Mesendoderm (in vitro differentiated cells): ENCODE measurements at regions not wholly inside any gene's neighbourhood (a gene's known extent, or its start where the extent isn't known, plus 50 kb on each side); places are given as distances from the start of the nearest gene placed in this dataset.

Experiments
- DNase-seq: peaks from one replicate; pipeline ENCODE4 v3.0.0; 2013
- H2AK5ac ChIP-seq: 2 replicates; pipeline ENCODE4 v1.6.1; 2013; ENCODE audit warnings: low read length, inconsistent platforms
- H2BK120ac ChIP-seq: 2 replicates; pipeline ENCODE4 v1.6.1; 2013; ENCODE audit warnings: low read depth, mild to moderate bottlenecking, low read length, moderate library complexity, mixed read lengths
- H2BK15ac ChIP-seq: replicated peaks from 2 replicates; pipeline ENCODE4 v1.6.1; 2013; ENCODE audit warnings: low read depth, mild to moderate bottlenecking, moderate library complexity
- H2BK5ac ChIP-seq: 2 replicates; pipeline ENCODE4 v1.6.1; 2013; ENCODE audit warnings: low read length, inconsistent platforms
- H3K18ac ChIP-seq: 2 replicates; pipeline ENCODE4 v1.6.1; 2013; ENCODE audit warnings: mild to moderate bottlenecking, low read length, mixed read lengths
- H3K23ac ChIP-seq: one replicate; pipeline ENCODE4 v1.6.1; 2013; ENCODE audit warnings: low read length
- H3K27ac ChIP-seq: 2 replicates; pipeline ENCODE4 v1.5.1; 2013; ENCODE audit warnings: low read depth, mild to moderate bottlenecking, inconsistent platforms, low read length, moderate library complexity
- H3K27me3 ChIP-seq: 2 replicates; pipeline ENCODE4 v1.6.1; 2013; ENCODE audit warnings: low read length, control low read depth, mild to moderate bottlenecking, inconsistent platforms; ENCODE audit not compliant: insufficient read depth, poor library complexity
- H3K36me3 ChIP-seq: 2 replicates; pipeline ENCODE4 v1.6.1; 2013; ENCODE audit warnings: low read length, inconsistent platforms; ENCODE audit not compliant: control insufficient read depth, insufficient read depth
- H3K4ac ChIP-seq: one replicate; pipeline ENCODE4 v1.6.1; 2013; ENCODE audit warnings: low read depth, mild to moderate bottlenecking, low read length, moderate library complexity
- H3K4me1 ChIP-seq: 2 replicates; pipeline ENCODE4 v1.6.1; 2013; ENCODE audit warnings: low read depth, low read length, inconsistent platforms; ENCODE audit not compliant: control insufficient read depth
- H3K4me2 ChIP-seq: 2 replicates; pipeline ENCODE4 v1.6.1; 2013; ENCODE audit warnings: low read length
- H3K4me3 ChIP-seq: 2 replicates; pipeline ENCODE4 v1.5.1; 2013; ENCODE audit warnings: mild to moderate bottlenecking, low read length
- H3K56ac ChIP-seq: one replicate; pipeline ENCODE4 v1.6.1; 2013; ENCODE audit warnings: low read length
- H3K79me1 ChIP-seq: 2 replicates; pipeline ENCODE4 v1.6.1; 2013; ENCODE audit warnings: low read length, inconsistent platforms
- H3K79me2 ChIP-seq: 2 replicates; pipeline ENCODE4 v1.6.1; 2013; ENCODE audit warnings: mild to moderate bottlenecking, low read length; ENCODE audit not compliant: control insufficient read depth, insufficient read depth
- H3K9ac ChIP-seq: 2 replicates; pipeline ENCODE4 v1.6.1; 2013; ENCODE audit warnings: low read length, inconsistent platforms
- H4K5ac ChIP-seq: one replicate; pipeline ENCODE4 v1.6.1; 2013; ENCODE audit warnings: low read length
- H4K8ac ChIP-seq: one replicate; pipeline ENCODE4 v1.6.1; 2013; ENCODE audit warnings: low read depth, mild to moderate bottlenecking, control low read depth, low read length, moderate library complexity
- WGBS: extraction: QIAGEN DNeasy Blood & Tissue Kit; methylation state at CpG from one replicate; pipeline ENCODE4 v1.1.7; 2013; ENCODE audit warnings: low lambda C conversion rate, missing lambda C conversion rate; ENCODE audit not compliant: insufficient coverage; ENCODE audit errors: extremely low coverage; 5-methylcytosine and 5-hydroxymethylcytosine counted together

GRCh38 chr18:30086351-30086750 lies 956.2 kb downstream of the DSC3 start:
- H3K56ac ChIP-seq = no peak overlapping the region
- no CpG with 5 or more reads among the region's 1 CpG for WGBS
- no peak overlapping the region for H3K4me2 ChIP-seq
- H4K5ac ChIP-seq = no peak overlapping the region
- no peak overlapping the region for H3K27ac ChIP-seq
- no peaks in the 10 kb centered on the region for H3K79me1 ChIP-seq
- H3K4me1 ChIP-seq = no peaks in the 10 kb centered on the region
- no peak overlapping the region for H3K4ac ChIP-seq
- no peak overlapping the region for H3K18ac ChIP-seq
- no peak overlapping the region for H2BK5ac ChIP-seq
- no peaks in the 10 kb centered on the region for H3K27me3 ChIP-seq
- no peak overlapping the region for H2BK15ac ChIP-seq
- H2BK120ac ChIP-seq = no peak overlapping the region
- no peak overlapping the region for H2AK5ac ChIP-seq
- no peak overlapping the region for H3K23ac ChIP-seq
- no peak overlapping the region for H3K9ac ChIP-seq
- DNase-seq = peak; percentile 3
- H3K36me3 ChIP-seq = no peaks in the 10 kb centered on the region
- no peaks in the 10 kb centered on the region for H3K79me2 ChIP-seq
- no peak overlapping the region for H3K4me3 ChIP-seq
- no peak overlapping the region for H4K8ac ChIP-seq

- H3K23ac ChIP-seq = no peak overlapping the region
- no peak overlapping the region for H2AK5ac ChIP-seq
- H3K79me1 ChIP-seq = no peaks in the 10 kb centered on the region
- no peak overlapping the region for H3K4me2 ChIP-seq
- no peak overlapping the region for H4K8ac ChIP-seq
- no peak overlapping the region for H2BK120ac ChIP-seq
- no peak overlapping the region for H3K56ac ChIP-seq
- no peaks in the 10 kb centered on the region for H3K4me1 ChIP-seq
- no peak overlapping the region for H3K9ac ChIP-seq
- no peak overlapping the region for H2BK5ac ChIP-seq
- no peak overlapping the region for H2BK15ac ChIP-seq
- H3K4me3 ChIP-seq = no peak overlapping the region
- H3K18ac ChIP-seq = no peak overlapping the region
- DNase-seq = no peak
- H3K79me2 ChIP-seq = no peaks in the 10 kb centered on the region
- no peak overlapping the region for H4K5ac ChIP-seq
- H3K27ac ChIP-seq = no peak overlapping the region
- H3K36me3 ChIP-seq = no peaks in the 10 kb centered on the region
- no peak overlapping the region for H3K4ac ChIP-seq
- no peaks in the 10 kb centered on the region for H3K27me3 ChIP-seq
Observed at GRCh38 chr18:30081122-30081521, 961.4 kb downstream of the DSC3 start.

DNA sequence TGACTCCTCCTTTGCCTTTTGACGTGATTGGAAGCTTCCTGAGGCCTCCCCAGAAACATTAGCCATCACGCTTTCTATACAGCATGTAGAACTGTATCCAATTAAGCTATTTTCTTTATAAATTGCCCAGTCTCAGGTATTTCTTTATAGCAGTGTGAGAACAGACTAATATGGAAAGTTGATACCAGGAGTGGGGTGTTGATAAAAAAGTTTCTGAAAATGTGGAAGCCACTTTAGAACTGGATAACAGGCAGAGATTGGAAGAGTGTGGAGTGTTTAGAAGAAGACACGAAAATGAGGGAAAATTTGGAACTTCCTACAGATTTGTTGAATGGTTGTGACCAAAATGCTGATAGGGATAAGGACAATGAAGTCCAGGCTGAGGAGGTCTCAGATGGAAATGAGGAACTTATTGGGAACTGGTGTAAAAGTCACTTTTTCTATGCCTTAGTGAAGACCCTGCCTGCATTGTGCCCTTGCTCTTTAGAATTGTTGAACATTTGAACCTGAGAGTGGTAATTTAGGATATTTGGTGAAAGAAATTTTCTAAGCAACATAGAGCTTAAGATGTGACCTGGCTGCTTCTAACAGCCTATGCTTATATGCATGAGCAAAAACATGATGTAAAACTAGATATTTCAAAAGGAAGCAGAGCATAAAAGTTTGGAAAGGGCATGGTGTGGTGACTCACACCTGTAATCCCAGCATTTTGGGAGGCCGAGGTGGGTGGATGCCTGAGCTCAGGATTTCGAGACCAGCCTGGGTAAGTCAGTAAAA lies 969.7 kb downstream of the DSC3 start:
- Histone ChIP-seq H2BK120ac (no peak overlapping the region), H3K18ac (no peak overlapping the region), H3K4me3 (no peak overlapping the region), H2BK15ac (no peak overlapping the region), H4K8ac (no peak overlapping the region), H3K27ac (no peak overlapping the region), H3K27me3 (no peaks in the 10 kb centered on the region), H3K4me2 (no peak overlapping the region), H3K4ac (no peak overlapping the region), H3K23ac (no peak overlapping the region), H3K56ac (no peak overlapping the region), H2AK5ac (no peak overlapping the region), H4K5ac (no peak overlapping the region), H3K36me3 (no peaks in the 10 kb centered on the region), H2BK5ac (no peak overlapping the region), H3K79me1 (no peaks in the 10 kb centered on the region), H3K9ac (no peak overlapping the region), H3K4me1 (no peaks in the 10 kb centered on the region), H3K79me2 (no peaks in the 10 kb centered on the region)
- no peak for DNase-seq
- WGBS = no CpG with 5 or more reads among the region's 5 CpGs

GRCh38 chr18:30066288-30066687 lies 976.3 kb downstream of the DSC3 start:
- H3K27me3 ChIP-seq = no peaks in the 10 kb centered on the region
- H3K23ac ChIP-seq = no peak overlapping the region
- no peak overlapping the region for H2AK5ac ChIP-seq
- no peak overlapping the region for H3K27ac ChIP-seq
- no peak overlapping the region for H3K18ac ChIP-seq
- DNase-seq = no peak
- H4K8ac ChIP-seq = no peak overlapping the region
- H3K4ac ChIP-seq = no peak overlapping the region
- WGBS = no CpG with 5 or more reads among the region's 3 CpGs
- no peaks in the 10 kb centered on the region for H3K36me3 ChIP-seq
- H2BK5ac ChIP-seq = no peak overlapping the region
- H3K9ac ChIP-seq = no peak overlapping the region
- no peak overlapping the region for H4K5ac ChIP-seq
- no peak overlapping the region for H2BK15ac ChIP-seq
- no peaks in the 10 kb centered on the region for H3K79me2 ChIP-seq
- no peaks in the 10 kb centered on the region for H3K4me1 ChIP-seq
- no peaks in the 10 kb centered on the region for H3K79me1 ChIP-seq
- H3K56ac ChIP-seq = no peak overlapping the region
- no peak overlapping the region for H3K4me3 ChIP-seq
- no peak overlapping the region for H3K4me2 ChIP-seq
- no peak overlapping the region for H2BK120ac ChIP-seq

DNA sequence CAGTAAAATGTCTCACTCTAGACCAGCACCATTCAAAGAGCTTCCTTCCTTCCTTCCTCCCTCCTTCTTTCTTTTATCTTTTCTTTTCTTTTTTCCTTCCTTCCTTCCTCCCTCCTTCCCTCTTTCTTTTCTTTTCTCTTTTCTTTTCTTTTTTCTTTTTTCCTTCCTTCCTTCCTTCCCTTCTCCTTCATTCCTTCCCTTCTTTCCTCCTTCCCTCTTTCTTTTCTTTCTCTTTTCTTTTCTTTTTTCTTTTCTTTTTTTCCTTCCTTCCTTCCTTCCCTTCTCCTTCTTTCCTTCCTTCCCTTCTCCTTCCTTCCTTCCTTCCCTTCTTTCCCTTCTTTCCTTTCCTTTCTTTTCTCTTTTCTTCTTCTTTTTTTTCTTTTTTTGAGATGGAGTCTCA lies 985.1 kb downstream of the DSC3 start:
- Histone ChIP-seq H3K27me3 (no peaks in the 10 kb centered on the region), H4K5ac (no peak overlapping the region), H2BK15ac (no peak overlapping the region), H3K27ac (no peak overlapping the region), H3K9ac (no peak overlapping the region), H3K56ac (no peak overlapping the region), H3K79me2 (no peaks in the 10 kb centered on the region), H3K4ac (no peak overlapping the region), H3K4me2 (no peak overlapping the region), H2BK120ac (no peak overlapping the region), H3K4me1 (no peaks in the 10 kb centered on the region), H4K8ac (no peak overlapping the region), H3K36me3 (no peaks in the 10 kb centered on the region), H3K79me1 (no peaks in the 10 kb centered on the region), H3K4me3 (no peak overlapping the region), H3K23ac (no peak overlapping the region), H2AK5ac (no peak overlapping the region), H2BK5ac (no peak overlapping the region), H3K18ac (no peak overlapping the region)
- no peak for DNase-seq

DNA sequence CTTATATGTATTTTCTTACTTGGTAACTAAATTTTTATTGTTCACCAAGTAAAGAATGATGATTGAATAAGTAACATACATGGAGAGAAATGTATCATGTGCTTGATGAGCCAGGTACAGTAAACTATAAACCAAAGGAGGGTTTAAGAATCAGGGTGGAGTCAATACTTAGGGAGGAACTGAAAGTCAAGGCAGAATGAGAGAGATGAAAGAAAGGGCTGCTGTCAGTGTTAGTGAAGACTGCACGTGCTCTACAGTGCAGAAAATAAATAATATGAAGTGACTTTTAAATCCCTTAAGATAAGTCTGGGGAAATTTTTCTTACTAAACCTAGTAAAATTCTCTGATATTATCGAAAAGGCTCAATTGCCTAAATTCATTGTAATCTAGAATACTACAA lies 986.0 kb downstream of the DSC3 start:
- no peak overlapping the region for H3K4me3 ChIP-seq
- no peak overlapping the region for H2AK5ac ChIP-seq
- H3K4ac ChIP-seq = no peak overlapping the region
- no peak overlapping the region for H4K8ac ChIP-seq
- no peak overlapping the region for H3K56ac ChIP-seq
- H3K23ac ChIP-seq = no peak overlapping the region
- DNase-seq = no peak
- H3K27ac ChIP-seq = no peak overlapping the region
- no CpG with 5 or more reads among the region's 2 CpGs for whole genome bisulfite sequencing
- H4K5ac ChIP-seq = no peak overlapping the region
- H2BK120ac ChIP-seq = no peak overlapping the region
- no peaks in the 10 kb centered on the region for H3K4me1 ChIP-seq
- H3K79me2 ChIP-seq = no peaks in the 10 kb centered on the region
- no peaks in the 10 kb centered on the region for H3K36me3 ChIP-seq
- H3K9ac ChIP-seq = no peak overlapping the region
- no peaks in the 10 kb centered on the region for H3K79me1 ChIP-seq
- H3K4me2 ChIP-seq = no peak overlapping the region
- no peak overlapping the region for H3K18ac ChIP-seq
- H2BK15ac ChIP-seq = no peak overlapping the region
- H3K27me3 ChIP-seq = no peaks in the 10 kb centered on the region
- H2BK5ac ChIP-seq = no peak overlapping the region
